ENCODE measurements at regions not wholly inside any gene's neighbourhood (a gene's known extent, or its start where the extent isn't known, plus 50 kb on each side); places are given as distances from the start of the nearest gene placed in this dataset.
"Not testable (repeated sequence)": the region's sequence is repeated elsewhere in the genome, so short reads cannot be mapped to it uniquely, and the experiment has no call there.

DNA sequence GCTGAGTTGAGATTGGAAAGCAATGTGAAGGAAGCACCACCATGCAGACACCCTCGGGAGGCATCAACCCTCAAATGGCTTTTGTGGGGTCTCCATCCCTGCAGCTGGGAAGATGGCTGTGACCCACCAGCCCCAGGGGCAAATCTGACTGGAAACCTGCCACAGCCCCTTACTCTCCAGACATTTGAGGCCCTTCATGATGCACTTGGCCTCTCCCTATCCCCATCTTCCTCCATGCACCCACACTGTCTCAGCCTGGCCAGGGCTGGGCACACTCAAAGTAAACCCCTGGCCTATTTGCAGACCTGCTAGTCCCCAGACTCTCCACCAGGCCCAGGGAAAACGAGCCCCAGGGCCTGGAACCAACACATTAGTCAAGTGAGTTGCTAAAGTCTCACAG, 205.2 kb downstream of the MATN1 start:
- no peak overlapping the region for H3K27ac ChIP-seq
- H3K27me3 ChIP-seq, result peaks cover 0 to 35% of the 10 kb centered on the region in 2 donors
- TF ChIP-seq, protein P1, sequence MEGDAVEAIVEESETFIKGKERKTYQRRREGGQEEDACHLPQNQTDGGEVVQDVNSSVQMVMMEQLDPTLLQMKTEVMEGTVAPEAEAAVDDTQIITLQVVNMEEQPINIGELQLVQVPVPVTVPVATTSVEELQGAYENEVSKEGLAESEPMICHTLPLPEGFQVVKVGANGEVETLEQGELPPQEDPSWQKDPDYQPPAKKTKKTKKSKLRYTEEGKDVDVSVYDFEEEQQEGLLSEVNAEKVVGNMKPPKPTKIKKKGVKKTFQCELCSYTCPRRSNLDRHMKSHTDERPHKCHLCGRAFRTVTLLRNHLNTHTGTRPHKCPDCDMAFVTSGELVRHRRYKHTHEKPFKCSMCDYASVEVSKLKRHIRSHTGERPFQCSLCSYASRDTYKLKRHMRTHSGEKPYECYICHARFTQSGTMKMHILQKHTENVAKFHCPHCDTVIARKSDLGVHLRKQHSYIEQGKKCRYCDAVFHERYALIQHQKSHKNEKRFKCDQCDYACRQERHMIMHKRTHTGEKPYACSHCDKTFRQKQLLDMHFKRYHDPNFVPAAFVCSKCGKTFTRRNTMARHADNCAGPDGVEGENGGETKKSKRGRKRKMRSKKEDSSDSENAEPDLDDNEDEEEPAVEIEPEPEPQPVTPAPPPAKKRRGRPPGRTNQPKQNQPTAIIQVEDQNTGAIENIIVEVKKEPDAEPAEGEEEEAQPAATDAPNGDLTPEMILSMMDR (IDR thresholded peaks at IDR 0.05), result no peak
- no peaks in the 10 kb centered on the region for H3K4me1 ChIP-seq
- DNase-seq, result peak; percentile 11 to 28
- no peaks in the 10 kb centered on the region for H3K36me3 ChIP-seq
- no peak overlapping the region for H3K4me3 ChIP-seq
- H3K9me3 ChIP-seq, result no peaks in the 10 kb centered on the region
- intact Hi-C loops (cut with DNase I; ENCODE audit: low total_unique reads), result no loop called here

DNA sequence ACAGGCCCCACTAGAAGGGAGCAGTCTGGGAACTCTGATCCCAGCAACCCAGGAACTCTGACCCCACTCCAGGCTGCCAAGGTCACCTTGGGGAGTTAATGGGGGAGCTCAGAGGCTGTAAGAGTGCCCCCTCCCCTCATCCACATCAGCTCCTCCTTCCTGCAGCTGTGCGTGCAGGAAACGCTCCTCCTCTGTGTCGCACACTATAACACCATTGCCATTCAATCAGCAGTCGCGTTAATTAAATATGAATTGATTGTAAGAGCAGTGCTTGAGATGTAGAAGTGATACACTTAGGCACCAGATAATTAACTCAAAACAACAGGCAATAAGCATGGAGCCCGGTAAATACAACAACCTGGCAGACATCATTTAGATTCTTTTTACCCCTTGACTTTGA, 205.7 kb downstream of the MATN1 start:
- H3K4me3 ChIP-seq; H3K9me3 ChIP-seq; H3K27ac ChIP-seq; H3K4me1 ChIP-seq; H3K36me3 ChIP-seq; intact Hi-C loops (cut with DNase I; ENCODE audit: low total_unique reads); DNase-seq: not testable (repeated sequence)
- H3K27me3 ChIP-seq, result peaks cover 0 to 30% of the 10 kb centered on the region in 2 donors

DNA sequence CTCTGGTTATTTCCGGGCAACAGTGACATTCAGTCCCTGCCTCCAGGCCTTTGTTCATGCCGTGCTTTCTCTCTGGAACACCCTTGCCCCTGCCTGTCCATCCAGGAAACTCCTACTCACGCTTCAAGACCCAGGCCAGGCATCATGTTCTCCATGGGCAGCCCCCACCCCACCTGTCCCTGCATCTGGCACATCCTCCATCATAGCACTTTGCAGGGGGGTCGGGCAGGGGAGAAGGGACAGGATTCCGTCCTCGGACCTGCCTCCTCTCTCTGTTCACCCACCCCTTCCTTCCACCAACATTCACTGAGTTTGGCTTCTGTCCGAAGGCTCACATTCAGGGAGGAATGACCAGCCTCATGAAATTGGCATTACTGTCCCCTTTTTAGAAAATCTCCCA, 206.1 kb downstream of the MATN1 start:
- H3K9me3 ChIP-seq; intact Hi-C loops (cut with DNase I; ENCODE audit: low total_unique reads); H3K4me3 ChIP-seq; H3K36me3 ChIP-seq; H3K4me1 ChIP-seq; H3K27ac ChIP-seq: not testable (repeated sequence)
- peaks cover 0 to 25% of the 10 kb centered on the region in 2 donors for H3K27me3 ChIP-seq
- DNase-seq, result peak in 1 of 2 donors; percentile 55

DNA sequence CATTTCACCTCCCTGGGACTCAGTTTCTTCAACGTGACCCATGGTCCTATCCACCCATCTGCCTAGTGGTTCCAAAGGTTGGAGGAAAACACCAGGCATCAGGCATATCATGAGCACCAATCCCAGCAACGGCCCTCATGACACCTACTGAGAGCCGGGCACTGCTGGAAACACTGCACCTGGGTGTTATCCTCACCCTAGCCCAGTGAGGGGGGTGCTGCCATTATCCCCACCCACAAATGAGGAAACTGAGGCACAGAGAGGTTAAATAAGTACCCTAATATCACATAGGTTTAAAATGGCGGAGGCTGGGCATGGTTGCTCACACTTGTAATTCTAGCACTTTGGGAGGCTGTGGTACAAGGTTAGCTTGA, 206.9 kb downstream of the MATN1 start:
- TF ChIP-seq, protein P1 (IDR thresholded peaks at IDR 0.05), result no peak
- intact Hi-C loops (cut with DNase I; ENCODE audit: low total_unique reads), result no loop called here
- DNase-seq, result peak; percentile 0 to 27

DNA sequence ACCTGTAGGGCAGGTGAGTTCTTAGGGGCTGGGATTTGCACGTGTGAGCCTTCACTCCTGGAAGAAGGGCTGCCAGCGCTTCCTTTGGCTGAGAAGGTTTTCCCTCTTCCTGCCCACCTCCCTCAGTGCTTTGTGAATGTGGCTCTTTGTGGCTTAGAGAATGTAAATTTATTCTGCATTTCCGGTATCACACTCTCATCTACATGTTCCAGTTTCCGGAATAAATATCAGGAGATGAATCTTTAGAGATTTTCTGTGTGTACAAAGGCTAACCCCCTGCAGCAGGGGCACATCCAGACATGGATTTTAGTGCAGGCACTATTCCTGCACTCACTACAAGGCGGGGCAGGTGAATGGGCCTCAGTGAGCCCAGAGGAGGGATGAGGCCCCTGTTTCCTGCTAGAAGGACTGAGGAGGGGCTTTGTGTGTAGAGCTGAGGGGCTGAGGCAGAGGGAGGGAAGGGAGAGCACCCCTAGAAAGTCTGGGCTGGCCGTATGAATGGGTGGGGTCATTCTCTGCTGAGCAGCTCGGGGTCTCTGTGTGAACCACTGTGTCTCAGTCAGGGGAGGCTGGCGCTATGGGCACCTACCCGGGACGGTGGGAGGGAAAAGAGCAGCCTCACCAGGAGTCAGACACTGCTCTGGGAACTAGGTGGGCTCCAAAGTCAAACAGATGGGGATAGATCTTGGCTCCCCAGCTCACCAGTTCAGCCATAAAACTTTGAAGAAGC, 207.5 kb downstream of the MATN1 start:
- no peaks in the 10 kb centered on the region for H3K9me3 ChIP-seq
- H3K4me1 ChIP-seq, result no peaks in the 10 kb centered on the region
- intact Hi-C loops (cut with DNase I; ENCODE audit: low total_unique reads), result no loop called here
- no peaks in the 10 kb centered on the region for H3K36me3 ChIP-seq
- H3K4me3 ChIP-seq, result no peak overlapping the region
- H3K27ac ChIP-seq, result no peak overlapping the region
- H3K27me3 ChIP-seq, result peaks cover 0 to 14% of the 10 kb centered on the region in 2 donors
- peak; percentile 3 to 54 for DNase-seq
- TF ChIP-seq, protein P1 (IDR thresholded peaks at IDR 0.05), result no peak

More for the DNA sequence above, 206.9 kb downstream of the MATN1 start:
- Histone ChIP-seq H3K9me3 (no peaks in the 10 kb centered on the region), H3K4me1 (no peaks in the 10 kb centered on the region), H3K27ac (no peak overlapping the region), H3K4me3 (no peak overlapping the region), H3K36me3 (no peaks in the 10 kb centered on the region), H3K27me3 (peaks cover 0 to 18% of the 10 kb centered on the region in 2 donors)

DNA sequence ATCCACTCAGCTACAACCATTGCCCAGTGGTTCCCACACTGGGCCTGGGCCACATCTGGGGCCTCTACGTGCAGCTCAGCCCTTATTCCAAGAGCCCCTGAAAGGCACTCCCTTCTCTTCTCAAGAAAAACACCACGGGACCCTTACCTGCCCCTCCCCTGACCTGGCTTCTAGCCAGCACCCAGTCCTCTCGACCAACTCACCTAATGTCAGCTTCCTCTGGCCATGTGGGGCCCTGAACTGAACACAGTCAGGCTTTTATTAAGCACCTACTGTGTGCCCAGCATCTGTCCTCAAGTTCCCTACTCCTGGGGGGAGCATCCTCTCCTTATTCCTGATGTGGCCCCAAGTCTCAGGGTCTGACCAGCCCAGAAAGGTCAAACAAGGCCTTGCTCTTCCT, 208.4 kb downstream of the MATN1 start:
- Histone ChIP-seq H3K4me3 (no peak overlapping the region), H3K27me3 (peaks cover 0 to 9% of the 10 kb centered on the region in 2 donors), H3K27ac (no peak overlapping the region), H3K9me3 (no peaks in the 10 kb centered on the region), H3K4me1 (no peaks in the 10 kb centered on the region), H3K36me3 (no peaks in the 10 kb centered on the region)
- peak in 1 of 2 donors; percentile 48 for DNase-seq
- TF ChIP-seq, protein P1 (IDR thresholded peaks at IDR 0.05), result no peak
- intact Hi-C loops (cut with DNase I; ENCODE audit: low total_unique reads), result no loop called here

Data from tibial artery (tissue), 4 donors.